ENCODE measurements at regions not wholly inside any gene's neighbourhood (a gene's known extent, or its start where the extent isn't known, plus 50 kb on each side); places are given as distances from the start of the nearest gene placed in this dataset.

- H3K4me3 Mint-ChIP-seq (ENCODE audit: low read depth, unreplicated experiment), result no peak overlapping the region
- CTCF ChIA-PET, result interaction anchor here (2.2 kb wide), 1 partner anchor 10 kb away, joined by 7 read pairs; no protein-coding TSS in a partner anchor
- no peak for TF ChIP-seq CTCF (IDR thresholded peaks at IDR 0.05; ENCODE audit: unreplicated experiment)
- no peaks in the 10 kb centered on the region for H3K27me3 Mint-ChIP-seq (ENCODE audit: unreplicated experiment)
- no peak for DNase-seq
- no TSS peak for BruUV-seq (replicated peaks)
- intact Hi-C loops (cut with micrococcal nuclease; ENCODE audit: unreplicated experiment), result no loop called here
- peaks cover 55% of the 10 kb centered on the region for H3K4me1 Mint-ChIP-seq (ENCODE audit: low read depth, unreplicated experiment)
- no peaks in the 10 kb centered on the region for H3K9me3 Mint-ChIP-seq (ENCODE audit: low read depth, unreplicated experiment)
- no peaks in the 10 kb centered on the region for H3K36me3 Mint-ChIP-seq (ENCODE audit: insufficient read depth, unreplicated experiment)
- no peak overlapping the region for H3K27ac Mint-ChIP-seq (ENCODE audit: unreplicated experiment)
These were observed 524.1 kb downstream of the GRIN2A start for GRCh38 chr16:9658164-9658563.

GRCh38 chr16:9658586-9658985 is 523.6 kb downstream of the GRIN2A start:
- no peak for TF ChIP-seq CTCF (IDR thresholded peaks at IDR 0.05; ENCODE audit: unreplicated experiment)
- CTCF ChIA-PET, result interaction anchor here (2.2 kb wide), 1 partner anchor 10 kb away, joined by 7 read pairs; no protein-coding TSS in a partner anchor
- Mint-ChIP-seq H3K36me3 (ENCODE audit: insufficient read depth, unreplicated experiment) (no peaks in the 10 kb centered on the region), H3K9me3 (ENCODE audit: low read depth, unreplicated experiment) (no peaks in the 10 kb centered on the region), H3K27ac (ENCODE audit: unreplicated experiment) (no peak overlapping the region), H3K4me3 (ENCODE audit: low read depth, unreplicated experiment) (no peak overlapping the region), H3K27me3 (ENCODE audit: unreplicated experiment) (no peaks in the 10 kb centered on the region), H3K4me1 (ENCODE audit: low read depth, unreplicated experiment) (peaks cover 55% of the 10 kb centered on the region)
- no TSS peak for BruUV-seq (replicated peaks)
- intact Hi-C loops (cut with micrococcal nuclease; ENCODE audit: unreplicated experiment), result no loop called here
- no peak for DNase-seq

GRCh38 chr16:9660898-9661297 is 521.3 kb downstream of the GRIN2A start:
- Mint-ChIP-seq H3K9me3 (ENCODE audit: low read depth, unreplicated experiment) (peaks cover 5% of the 10 kb centered on the region), H3K4me3 (ENCODE audit: low read depth, unreplicated experiment) (peak overlapping the region; percentile 10), H3K36me3 (ENCODE audit: insufficient read depth, unreplicated experiment) (peaks cover 5% of the 10 kb centered on the region), H3K27ac (ENCODE audit: unreplicated experiment) (peak overlapping the region; percentile 55), H3K27me3 (ENCODE audit: unreplicated experiment) (no peaks in the 10 kb centered on the region), H3K4me1 (ENCODE audit: low read depth, unreplicated experiment) (peaks cover 70% of the 10 kb centered on the region)
- CTCF ChIA-PET, result interaction anchor here (0.6 to 1.4 kb wide), 5 partner anchors 9 to 136 kb away, joined by 3 to 6 read pairs (median 4); no protein-coding TSS in a partner anchor
- DNase-seq, result peak; percentile 30
- intact Hi-C loops (cut with micrococcal nuclease; ENCODE audit: unreplicated experiment), result loop anchor here (10.0 kb wide), 1 partner anchor 294 kb away; no protein-coding TSS in a partner anchor
- no peak for TF ChIP-seq CTCF (IDR thresholded peaks at IDR 0.05; ENCODE audit: unreplicated experiment)
- no TSS peak for BruUV-seq (replicated peaks)

GRCh38 chr16:9661336-9662017 is 520.8 kb downstream of the GRIN2A start:
- H3K4me3 Mint-ChIP-seq (ENCODE audit: low read depth, unreplicated experiment), result peak overlapping the region; percentile 10
- CTCF ChIA-PET, result interaction anchor here (0.6 to 1.4 kb wide), 5 partner anchors 10 to 136 kb away, joined by 3 to 6 read pairs (median 4); no protein-coding TSS in a partner anchor
- no peaks in the 10 kb centered on the region for H3K27me3 Mint-ChIP-seq (ENCODE audit: unreplicated experiment)
- H3K27ac Mint-ChIP-seq (ENCODE audit: unreplicated experiment), result peak overlapping the region; percentile 55
- H3K4me1 Mint-ChIP-seq (ENCODE audit: low read depth, unreplicated experiment), result peaks cover 76% of the 10 kb centered on the region
- intact Hi-C loops (cut with micrococcal nuclease; ENCODE audit: unreplicated experiment), result loop anchor here (10.0 kb wide), 1 partner anchor 293 kb away; no protein-coding TSS in a partner anchor
- no peak for DNase-seq
- peaks cover 8% of the 10 kb centered on the region for H3K36me3 Mint-ChIP-seq (ENCODE audit: insufficient read depth, unreplicated experiment)
- peaks cover 5% of the 10 kb centered on the region for H3K9me3 Mint-ChIP-seq (ENCODE audit: low read depth, unreplicated experiment)
- no TSS peak for BruUV-seq (replicated peaks)
- no peak for TF ChIP-seq CTCF (IDR thresholded peaks at IDR 0.05; ENCODE audit: unreplicated experiment)

All from Calu3 (cell line).